Adrenal gland (tissue), 9 donors: ENCODE measurements at regions not wholly inside any gene's neighbourhood (a gene's known extent, or its start where the extent isn't known, plus 50 kb on each side); places are given as distances from the start of the nearest gene placed in this dataset.

Experiments used
- DNase-seq, 7 donors: peaks; one replicate each; pipeline ENCODE4 v3.0.0-alpha.2; 2019 to 2020
- H3K27ac ChIP-seq, 5 donors: fragments of 200-600 bp; sonication (generic) in 4 of 5; 1 replicate in 3 of 5; 2 replicates in 2 of 5; pipeline versions ENCODE4 v1.5.1 to v1.8.0; 2016 to 2020; ENCODE audit warnings: mild to moderate bottlenecking in 1 of 5
- H3K27me3 ChIP-seq: fragments of 200-600 bp; 2 replicates; pipeline ENCODE4 v1.8.0; 2021
- H3K36me3 ChIP-seq, 2 donors: fragments of 200-600 bp; replicated peaks in 1 of 2; 1 replicate in 1 of 2; 2 replicates in 1 of 2; pipeline versions ENCODE4 v1.5.1 to v1.8.0; 2018 to 2022
- H3K4me1 ChIP-seq, 2 donors: fragments of 200-600 bp; replicated peaks in 1 of 2; 1 replicate in 1 of 2; 2 replicates in 1 of 2; pipeline versions ENCODE4 v1.5.1 to v1.8.0; 2018 to 2021
- H3K4me3 ChIP-seq, 4 donors: fragments of 200-600 bp; sonication (generic) in 3 of 4; one replicate each; pipeline ENCODE4 v1.5.1; 2016 to 2018
- H3K9me3 ChIP-seq, 3 donors: fragments of 200-600 bp; sonication (generic) in 1 of 3; replicated peaks in 1 of 3; 1 replicate in 2 of 3; 2 replicates in 1 of 3; pipeline versions ENCODE4 v1.5.1 to v1.8.0; 2016 to 2021
- CTCF ChIP-seq, 6 experiments: fragments of 450-650 bp in 4 of 6; fragments of 200-600 bp in 2 of 6; sonication (generic) in 1 of 6; IDR thresholded peaks; 1 replicate in 5 of 6; 2 replicates in 1 of 6; pipeline versions ENCODE4 v1.5.1 to v1.8.0; 2016 to 2021; ENCODE audit warnings: antibody characterized with exemption in 6 of 6, mild to moderate bottlenecking in 2 of 6, moderate library complexity in 1 of 6
- POLR2A ChIP-seq, 2 donors: fragments of 450-650 bp; IDR thresholded peaks; one replicate each; pipeline ENCODE4 v1.6.1; 2017; ENCODE audit warnings: antibody characterized with exemption in 2 of 2, mild to moderate bottlenecking in 2 of 2, moderate library complexity in 1 of 2
- WGBS, 4 donors: extraction: QIAGEN DNeasy Blood & Tissue Kit in 2 of 4; methylation state at CpG; one replicate each; pipeline versions ENCODE4 v1.1.5 to v1.1.7; 2013 to 2017; 5-methylcytosine and 5-hydroxymethylcytosine counted together
- intact Hi-C, 2 donors: fragments of 100-400 bp; cut with DNase I; formaldehyde crosslinking; loops; one replicate each; pipeline versions ENCODE4 v1.14.1 to v1.15.0; 2022 to 2023
- donor health status: healthy with polysubstance abuse.
- donor health status: Bipolar disorder and iron deficiency.
- donor health status: DM: yes; HTN: yes; CAD: no.
- donor health status: DM: no; HTN: no; CAD: no.
- donor health status: DM: no; HTN: no; CAD: no.

DNA sequence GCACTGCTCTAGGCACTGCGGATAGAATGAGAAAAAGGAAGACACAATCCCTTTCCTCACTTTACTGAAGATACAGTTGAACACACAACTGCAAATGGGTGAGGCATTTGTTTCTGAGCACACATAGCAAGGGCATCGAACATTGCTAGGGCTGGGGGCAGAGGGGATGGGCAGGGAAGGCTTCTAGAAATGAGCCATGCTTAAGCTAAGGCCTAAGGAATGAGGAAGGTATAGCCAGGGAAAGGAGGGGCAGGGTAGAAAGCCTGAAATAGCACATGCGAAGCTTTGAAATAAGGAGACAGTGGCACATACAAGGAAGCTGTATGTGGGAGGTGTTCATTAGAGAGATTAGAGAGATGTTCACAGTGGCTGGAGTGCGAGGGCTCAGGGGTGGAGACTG lies 92.7 kb downstream of the KIF4B start:
- no peak overlapping the region for H3K27ac ChIP-seq
- no peak for DNase-seq
- intact Hi-C loops = no loop called here
- H3K9me3 ChIP-seq = no peaks in the 10 kb centered on the region
- no peak overlapping the region for H3K4me3 ChIP-seq
- TF ChIP-seq CTCF (IDR thresholded peaks at IDR 0.05) = no peak
- no peak for TF ChIP-seq POLR2A (IDR thresholded peaks at IDR 0.05)
- H3K36me3 ChIP-seq = no peaks in the 10 kb centered on the region
- H3K4me1 ChIP-seq = no peaks in the 10 kb centered on the region
- WGBS, 4 donors = 73 to 86% (median 76%) methylated on average over 4 of the region's 4 CpGs
- no peaks in the 10 kb centered on the region for H3K27me3 ChIP-seq

- no peak overlapping the region for H3K27ac ChIP-seq
- DNase-seq = no peak
- H3K4me1 ChIP-seq = no peaks in the 10 kb centered on the region
- H3K36me3 ChIP-seq = no peaks in the 10 kb centered on the region
- no peak overlapping the region for H3K4me3 ChIP-seq
- 57 to 70% (median 64%) methylated on average over 3 of the region's 3 CpGs for WGBS, 4 donors
- no peaks in the 10 kb centered on the region for H3K27me3 ChIP-seq
- no peaks in the 10 kb centered on the region for H3K9me3 ChIP-seq
- intact Hi-C loops = no loop called here
- no peak for TF ChIP-seq CTCF (IDR thresholded peaks at IDR 0.05)
- TF ChIP-seq POLR2A (IDR thresholded peaks at IDR 0.05) = no peak
These were observed 100.3 kb downstream of the KIF4B start for GRCh38 chr5:155113888-155114287.

DNA sequence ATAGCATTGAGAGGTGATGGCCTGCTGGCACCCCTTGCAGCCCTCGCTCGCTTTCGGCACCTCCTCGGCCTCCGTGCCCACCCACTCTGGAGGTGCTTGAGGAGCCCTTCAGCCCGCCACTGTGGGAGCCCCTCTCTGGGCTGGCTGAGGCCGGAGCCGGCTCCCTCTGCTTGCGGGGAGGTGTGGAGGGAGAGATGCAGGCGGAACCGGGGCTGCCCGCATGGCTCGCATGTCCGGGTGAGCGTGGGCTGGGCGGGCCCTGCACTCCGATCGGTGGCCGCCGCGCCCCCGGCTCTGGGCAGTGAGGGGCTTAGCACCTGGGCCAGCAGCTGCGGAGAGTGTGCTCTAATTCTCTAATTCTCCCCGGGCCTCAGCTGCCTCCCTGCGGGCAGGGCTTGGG lies 101.1 kb downstream of the KIF4B start:
- H3K36me3 ChIP-seq = no peaks in the 10 kb centered on the region
- TF ChIP-seq CTCF (IDR thresholded peaks at IDR 0.05) (no peak), POLR2A (IDR thresholded peaks at IDR 0.05) (no peak)
- no peak overlapping the region for H3K4me3 ChIP-seq
- intact Hi-C loops = no loop called here
- WGBS, 4 donors = 92 to 95% (median 95%) methylated on average over 4 to 25 of the region's 25 CpGs
- H3K27me3 ChIP-seq = no peaks in the 10 kb centered on the region
- H3K4me1 ChIP-seq = no peaks in the 10 kb centered on the region
- no peak for DNase-seq
- no peaks in the 10 kb centered on the region for H3K9me3 ChIP-seq
- H3K27ac ChIP-seq = no peak overlapping the region

- H3K27ac ChIP-seq = no peak overlapping the region
- 68 to 76% (median 72%) methylated on average over 13 of the region's 13 CpGs for WGBS, 4 donors
- TF ChIP-seq POLR2A (IDR thresholded peaks at IDR 0.05) (no peak), CTCF (IDR thresholded peaks at IDR 0.05) (no peak)
- intact Hi-C loops = no loop called here
- no peak overlapping the region for H3K4me3 ChIP-seq
- H3K27me3 ChIP-seq = no peaks in the 10 kb centered on the region
- no peaks in the 10 kb centered on the region for H3K4me1 ChIP-seq
- DNase-seq = no peak
- no peaks in the 10 kb centered on the region for H3K9me3 ChIP-seq
- no peaks in the 10 kb centered on the region for H3K36me3 ChIP-seq
These were observed 103.1 kb downstream of the KIF4B start for GRCh38 chr5:155116456-155117251.
